Neural progenitor cell (in vitro differentiated cells): ENCODE measurements at regions not wholly inside any gene's neighbourhood (a gene's known extent, or its start where the extent isn't known, plus 50 kb on each side); places are given as distances from the start of the nearest gene placed in this dataset.

Experiments used
- DNase-seq: peaks from one replicate; pipeline ENCODE4 v3.0.0-alpha.2; 2016; ENCODE audit warnings: low spot score
- H2AFZ ChIP-seq: fragments of 200-600 bp; sonication (generic); replicated peaks from 2 replicates; pipeline ENCODE4 v1.6.1; 2016; ENCODE audit warnings: antibody characterized with exemption
- H3F3A ChIP-seq: fragments of 200-600 bp; sonication (generic); 2 replicates; pipeline ENCODE4 v1.6.1; 2016; ENCODE audit warnings: antibody characterized with exemption, low read depth
- H3K27ac ChIP-seq: fragments of 200-600 bp; sonication (generic); 2 replicates; pipeline ENCODE4 v1.5.1; 2016; ENCODE audit warnings: mild to moderate bottlenecking
- H3K27me3 ChIP-seq: fragments of 200-600 bp; sonication (generic); 2 replicates; pipeline ENCODE4 v1.6.1; 2016; ENCODE audit warnings: mild to moderate bottlenecking, moderate library complexity
- H3K36me3 ChIP-seq: fragments of 200-600 bp; sonication (generic); 2 replicates; pipeline ENCODE4 v1.5.1; 2016
- H3K4me1 ChIP-seq: fragments of 200-600 bp; sonication (generic); 2 replicates; pipeline ENCODE4 v1.6.1; 2016; ENCODE audit warnings: mixed run types
- H3K4me2 ChIP-seq: fragments of 200-600 bp; sonication (generic); 2 replicates; pipeline ENCODE4 v1.6.1; 2016
- H3K4me3 ChIP-seq: fragments of 200-600 bp; sonication (generic); 2 replicates; pipeline ENCODE4 v1.5.1; 2016
- H3K79me2 ChIP-seq: fragments of 200-600 bp; sonication (generic); 2 replicates; pipeline ENCODE4 v1.6.1; 2016; ENCODE audit warnings: low read depth
- H3K9ac ChIP-seq: fragments of 200-600 bp; sonication (generic); 2 replicates; pipeline ENCODE4 v1.6.1; 2016
- H3K9me3 ChIP-seq: fragments of 200-600 bp; sonication (generic); 2 replicates; pipeline ENCODE4 v1.5.1; 2016; ENCODE audit warnings: low read depth
- H4K20me1 ChIP-seq: fragments of 200-600 bp; sonication (generic); 2 replicates; pipeline ENCODE4 v1.6.1; 2016; ENCODE audit warnings: low read depth
- H3K27ac Mint-ChIP-seq: 3 replicates; pipeline ENCODE4 v1.8.0; 2021; ENCODE audit warnings: mixed read lengths
- H3K27me3 Mint-ChIP-seq: 2 replicates; pipeline ENCODE4 v1.8.0; 2022; ENCODE audit warnings: low read depth, mild to moderate bottlenecking, inconsistent platforms, moderate library complexity, mixed read lengths; ENCODE audit not compliant: insufficient read depth
- H3K36me3 Mint-ChIP-seq: 3 replicates; pipeline ENCODE4 v1.8.0; 2021; ENCODE audit warnings: mixed read lengths
- H3K4me1 Mint-ChIP-seq: 3 replicates; pipeline ENCODE4 v1.8.0; 2021; ENCODE audit warnings: mixed read lengths
- H3K4me3 Mint-ChIP-seq: 3 replicates; pipeline ENCODE4 v1.8.0; 2021; ENCODE audit warnings: mild to moderate bottlenecking, moderate library complexity, mixed read lengths
- H3K9me3 Mint-ChIP-seq: 3 replicates; pipeline ENCODE4 v1.8.0; 2020; ENCODE audit warnings: mixed read lengths
- CTCF ChIP-seq: fragments of 200-600 bp; sonication (generic); IDR thresholded peaks from 2 replicates; pipeline ENCODE4 v1.5.1; 2017; ENCODE audit warnings: antibody characterized with exemption, mild to moderate bottlenecking
- EZH2 ChIP-seq: fragments of 200-600 bp; sonication (generic); IDR thresholded peaks from 2 replicates; pipeline ENCODE4 v1.6.1; 2017; ENCODE audit warnings: antibody characterized with exemption, mild to moderate bottlenecking, moderate library complexity
- EZH2phosphoT487 ChIP-seq: fragments of 200-600 bp; sonication (generic); IDR thresholded peaks from 2 replicates; pipeline ENCODE4 v1.6.1; 2017; ENCODE audit warnings: antibody characterized with exemption

- H3K4me1 Mint-ChIP-seq, result no peaks in the 10 kb centered on the region
Measured at GRCh38 chr15:39250460-39251186, 330.3 kb upstream of the THBS1 start.

DNA sequence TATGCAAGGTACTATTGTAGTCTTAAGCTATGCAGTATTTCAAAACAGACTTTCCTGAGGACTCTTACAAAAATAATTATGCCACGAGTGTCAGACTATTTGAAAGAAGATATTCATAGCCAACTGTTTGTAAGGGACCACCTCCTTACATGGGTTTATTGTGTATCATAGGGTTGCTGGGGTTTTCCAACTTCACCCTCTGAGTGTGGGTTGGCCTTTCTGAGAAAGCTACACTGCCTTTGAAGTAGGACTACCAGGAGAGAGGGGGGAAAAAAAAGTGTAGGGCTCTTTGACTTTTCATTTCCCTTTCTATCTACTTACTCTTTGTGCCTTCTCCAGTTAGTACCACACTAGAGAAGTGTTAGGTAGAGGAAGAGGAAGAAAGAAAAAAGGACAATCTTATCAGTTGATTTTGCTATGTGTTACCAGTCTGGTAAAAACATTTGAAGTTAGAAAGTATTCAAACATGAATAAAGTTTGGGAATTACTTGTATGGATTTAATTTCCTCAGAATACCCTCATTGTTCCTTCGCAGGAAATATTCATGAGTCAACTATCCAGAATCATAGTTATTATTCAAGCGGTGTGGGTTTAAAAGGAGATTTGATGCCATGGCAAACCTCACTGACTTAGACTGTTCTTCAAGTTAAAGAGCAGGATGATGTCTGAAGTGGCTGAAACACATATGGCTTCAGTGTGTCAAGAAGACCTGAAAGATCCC is 329.3 kb upstream of the THBS1 start:
- Mint-ChIP-seq H3K27ac (no peak overlapping the region), H3K4me1 (no peaks in the 10 kb centered on the region), H3K4me3 (no peak overlapping the region), H3K36me3 (no peaks in the 10 kb centered on the region), H3K27me3 (no peaks in the 10 kb centered on the region), H3K9me3 (no peaks in the 10 kb centered on the region)
- no peaks in the 10 kb centered on the region for H3K9me3 ChIP-seq
- no peaks in the 10 kb centered on the region for H3K4me1 ChIP-seq
- no peak overlapping the region for H2AFZ ChIP-seq
- no peaks in the 10 kb centered on the region for H3K36me3 ChIP-seq
- no peaks in the 10 kb centered on the region for H3F3A ChIP-seq
- H3K27ac ChIP-seq, result no peak overlapping the region
- DNase-seq, result no peak
- no peak overlapping the region for H3K9ac ChIP-seq
- no peak overlapping the region for H3K4me3 ChIP-seq
- H3K79me2 ChIP-seq, result no peaks in the 10 kb centered on the region
- H3K4me2 ChIP-seq, result no peak overlapping the region
- TF ChIP-seq CTCF (no peak), EZH2 (no peak), EZH2phosphoT487 (no peak)
- no peaks in the 10 kb centered on the region for H3K27me3 ChIP-seq
- no peaks in the 10 kb centered on the region for H4K20me1 ChIP-seq

More at GRCh38 chr15:39250460-39251186, 330.3 kb upstream of the THBS1 start:
- H3K4me1 ChIP-seq, result no peaks in the 10 kb centered on the region
- Mint-ChIP-seq H3K36me3 (no peaks in the 10 kb centered on the region), H3K27me3 (no peaks in the 10 kb centered on the region), H3K27ac (no peak overlapping the region), H3K9me3 (no peaks in the 10 kb centered on the region), H3K4me3 (no peak overlapping the region)
- H3K9me3 ChIP-seq, result no peaks in the 10 kb centered on the region
- no peaks in the 10 kb centered on the region for H3K79me2 ChIP-seq
- no peak for TF ChIP-seq EZH2phosphoT487
- no peak for TF ChIP-seq EZH2
- TF ChIP-seq CTCF, result no peak
- no peaks in the 10 kb centered on the region for H3F3A ChIP-seq
- no peaks in the 10 kb centered on the region for H4K20me1 ChIP-seq
- no peak overlapping the region for H3K27ac ChIP-seq
- H3K4me2 ChIP-seq, result no peak overlapping the region
- H3K9ac ChIP-seq, result no peak overlapping the region
- DNase-seq, result no peak
- no peaks in the 10 kb centered on the region for H3K27me3 ChIP-seq
- H2AFZ ChIP-seq, result no peak overlapping the region
- H3K4me3 ChIP-seq, result no peak overlapping the region
- no peaks in the 10 kb centered on the region for H3K36me3 ChIP-seq

- Mint-ChIP-seq H3K27me3 (no peaks in the 10 kb centered on the region), H3K4me3 (no peak overlapping the region), H3K36me3 (no peaks in the 10 kb centered on the region), H3K4me1 (no peaks in the 10 kb centered on the region), H3K27ac (no peak overlapping the region), H3K9me3 (no peaks in the 10 kb centered on the region)
- no peak overlapping the region for H2AFZ ChIP-seq
- H3K27ac ChIP-seq, result no peak overlapping the region
- no peak overlapping the region for H3K9ac ChIP-seq
- H3K27me3 ChIP-seq, result no peaks in the 10 kb centered on the region
- H3K79me2 ChIP-seq, result no peaks in the 10 kb centered on the region
- no peaks in the 10 kb centered on the region for H3K4me1 ChIP-seq
- TF ChIP-seq EZH2 (no peak), CTCF (no peak), EZH2phosphoT487 (no peak)
- no peak overlapping the region for H3K4me2 ChIP-seq
- H3K36me3 ChIP-seq, result no peaks in the 10 kb centered on the region
- H3K9me3 ChIP-seq, result no peaks in the 10 kb centered on the region
- H3K4me3 ChIP-seq, result no peak overlapping the region
- H3F3A ChIP-seq, result no peaks in the 10 kb centered on the region
- no peaks in the 10 kb centered on the region for H4K20me1 ChIP-seq
- DNase-seq, result no peak
Measured at GRCh38 chr15:39252134-39252470, 328.8 kb upstream of the THBS1 start.
